Ishikawa (cell line): ENCODE measurements at regions not wholly inside any gene's neighbourhood (a gene's known extent, or its start where the extent isn't known, plus 50 kb on each side); places are given as distances from the start of the nearest gene placed in this dataset.

ENCODE experiments used
- CEBPB ChIP-seq: IDR thresholded peaks from 2 replicates; pipeline ENCODE4 v1.6.1; 2012
- CREB1 ChIP-seq: IDR thresholded peaks from 2 replicates; pipeline ENCODE4 v1.6.1; 2012; ENCODE audit warnings: low read depth
- EGR1 ChIP-seq: IDR thresholded peaks from 2 replicates; pipeline ENCODE4 v1.6.1; 2012
- EP300 ChIP-seq: IDR thresholded peaks from 2 replicates; pipeline ENCODE4 v1.6.1; 2012; ENCODE audit warnings: borderline replicate concordance
- FOXM1 ChIP-seq: IDR thresholded peaks from 2 replicates; pipeline ENCODE4 v1.6.1; 2012; ENCODE audit warnings: low read depth, borderline replicate concordance
- NFIC ChIP-seq: IDR thresholded peaks from 2 replicates; pipeline ENCODE4 v1.6.1; 2012
- RAD21 ChIP-seq: IDR thresholded peaks from 2 replicates; pipeline ENCODE4 v1.6.1; 2012; ENCODE audit warnings: low read depth
- REST ChIP-seq: IDR thresholded peaks from 2 replicates; pipeline ENCODE4 v1.6.1; 2012; ENCODE audit warnings: low read depth, mild to moderate bottlenecking
- TAF1 ChIP-seq: IDR thresholded peaks from 2 replicates; pipeline ENCODE4 v1.6.1; 2012; ENCODE audit warnings: low read depth, mild to moderate bottlenecking
- TCF12 ChIP-seq: IDR thresholded peaks from 2 replicates; pipeline ENCODE4 v1.6.1; 2012; ENCODE audit warnings: low read depth
- TEAD4 ChIP-seq: IDR thresholded peaks from 2 replicates; pipeline ENCODE4 v1.6.1; 2012
- USF1 ChIP-seq: IDR thresholded peaks from 2 replicates; pipeline ENCODE4 v1.6.1; 2012
- YY1 ChIP-seq: IDR thresholded peaks from 2 replicates; pipeline ENCODE4 v1.6.1; 2012; ENCODE audit warnings: low read depth
- ZBTB7A ChIP-seq: IDR thresholded peaks from 2 replicates; pipeline ENCODE4 v1.6.1; 2012; ENCODE audit warnings: low read depth
- TF ChIP-seq, protein P1 (sequence below): IDR thresholded peaks from 2 replicates; pipeline ENCODE4 v1.6.1; 2012

GRCh38 chr4:184889666-184890335 is 64.0 kb upstream of the ACSL1 start:
- TF ChIP-seq CREB1 (no peak), ZBTB7A (no peak), EGR1 (no peak), FOXM1 (no peak), EP300 (no peak), CEBPB (no peak), RAD21 (no peak), REST (no peak)
- TF ChIP-seq, protein P1, sequence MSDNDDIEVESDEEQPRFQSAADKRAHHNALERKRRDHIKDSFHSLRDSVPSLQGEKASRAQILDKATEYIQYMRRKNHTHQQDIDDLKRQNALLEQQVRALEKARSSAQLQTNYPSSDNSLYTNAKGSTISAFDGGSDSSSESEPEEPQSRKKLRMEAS = no peak

DNA sequence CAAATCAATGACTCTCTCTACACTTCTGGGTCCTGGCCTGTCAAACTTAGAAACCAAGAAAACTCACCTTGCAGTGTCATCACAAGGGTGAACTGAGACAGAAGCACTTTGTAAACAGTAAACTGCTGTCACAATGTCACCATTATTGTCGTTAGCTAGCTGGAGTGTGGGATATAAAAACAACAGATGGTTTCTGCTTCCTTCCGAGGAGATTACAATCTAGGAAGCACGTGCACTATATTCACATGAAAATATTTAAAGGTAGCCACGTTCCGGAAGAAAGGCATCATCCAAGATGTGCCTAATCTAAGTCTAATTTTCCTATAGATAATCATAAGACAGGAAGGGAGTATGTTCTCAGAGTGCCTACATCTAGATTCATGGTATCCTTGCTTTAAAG is 64.7 kb upstream of the ACSL1 start:
- TF ChIP-seq TAF1 = no peak
- no peak for TF ChIP-seq REST
- TF ChIP-seq YY1 = no peak
- TF ChIP-seq CREB1 = no peak
- TF ChIP-seq USF1 = no peak
- TF ChIP-seq ZBTB7A = no peak
- TF ChIP-seq FOXM1 = no peak
- no peak for TF ChIP-seq EGR1
- no peak for TF ChIP-seq TCF12
- no peak for TF ChIP-seq NFIC
- no peak for TF ChIP-seq RAD21
- TF ChIP-seq CEBPB = no peak
- TF ChIP-seq TEAD4 = no peak
- TF ChIP-seq EP300 = no peak
- TF ChIP-seq, protein P1 = no peak

GRCh38 chr4:184891816-184892397 is 66.1 kb upstream of the ACSL1 start:
- TF ChIP-seq TEAD4 (no peak), EGR1 (no peak), TCF12 (no peak), NFIC (no peak), CEBPB (no peak), ZBTB7A (no peak), REST (no peak), RAD21 (no peak), USF1 (no peak), TAF1 (no peak), FOXM1 (no peak), EP300 (no peak)
- TF ChIP-seq, protein P1 = no peak

- no peak for TF ChIP-seq USF1
- no peak for TF ChIP-seq EGR1
- no peak for TF ChIP-seq FOXM1
- no peak for TF ChIP-seq RAD21
- no peak for TF ChIP-seq TEAD4
- TF ChIP-seq YY1 = no peak
- TF ChIP-seq REST = no peak
- no peak for TF ChIP-seq TAF1
- TF ChIP-seq NFIC = no peak
- no peak for TF ChIP-seq CEBPB
- TF ChIP-seq, protein P1 = no peak
- TF ChIP-seq CREB1 = no peak
- no peak for TF ChIP-seq EP300
- no peak for TF ChIP-seq TCF12
- no peak for TF ChIP-seq ZBTB7A
Measured at GRCh38 chr4:184892999-184893398, 67.2 kb upstream of the ACSL1 start.
